Ascending aorta (tissue), 2 donors: ENCODE measurements at regions not wholly inside any gene's neighbourhood (a gene's known extent, or its start where the extent isn't known, plus 50 kb on each side); places are given as distances from the start of the nearest gene placed in this dataset.

ENCODE experiments used
- DNase-seq, 2 donors: peaks; one replicate each; pipeline ENCODE4 v3.0.0-alpha.2; 2019; ENCODE audit warnings: low spot score in 2 of 2
- H3K27ac ChIP-seq, 2 donors: fragments of 200-600 bp; sonication (generic); one replicate each; pipeline ENCODE4 v1.5.1; 2016 to 2017; ENCODE audit warnings: mild to moderate bottlenecking in 1 of 2
- H3K27me3 ChIP-seq: fragments of 200-600 bp; sonication (generic); one replicate; pipeline ENCODE4 v1.5.1; 2017
- H3K36me3 ChIP-seq, 2 donors: fragments of 200-600 bp; sonication (generic); one replicate each; pipeline ENCODE4 v1.5.1; 2016
- H3K4me1 ChIP-seq, 2 donors: fragments of 200-600 bp; sonication (generic); one replicate each; pipeline ENCODE4 v1.5.1; 2016 to 2017; ENCODE audit warnings: mild to moderate bottlenecking in 1 of 2
- H3K4me3 ChIP-seq, 2 donors: fragments of 200-600 bp; sonication (generic); one replicate each; pipeline ENCODE4 v1.5.1; 2016 to 2017; ENCODE audit warnings: mild to moderate bottlenecking in 1 of 2
- H3K9me3 ChIP-seq, 2 donors: fragments of 200-600 bp; sonication (generic); one replicate each; pipeline ENCODE4 v1.5.1; 2016
- CTCF ChIP-seq, 3 experiments: fragments of 200-600 bp in 2 of 3; fragments of 450-650 bp in 1 of 3; sonication (generic) in 2 of 3; IDR thresholded peaks; one replicate each; pipeline ENCODE4 v1.5.1; 2016 to 2019; ENCODE audit warnings: antibody characterized with exemption in 3 of 3, mild to moderate bottlenecking in 1 of 3, moderate library complexity in 1 of 3
- intact Hi-C: fragments of 100-400 bp; cut with DNase I; formaldehyde crosslinking; loops from one replicate; pipeline ENCODE4 v1.15.1; 2023

GRCh38 chr13:111502957-111503356, 182.5 kb downstream of the TEX29 start:
- Histone ChIP-seq H3K27ac (no peak overlapping the region), H3K4me1 (no peaks in the 10 kb centered on the region), H3K36me3 (no peaks in the 10 kb centered on the region), H3K4me3 (no peak overlapping the region), H3K9me3 (no peaks in the 10 kb centered on the region), H3K27me3 (no peaks in the 10 kb centered on the region)
- no peak for TF ChIP-seq CTCF (IDR thresholded peaks at IDR 0.05)
- no peak for DNase-seq
- intact Hi-C loops, result no loop called here

DNA sequence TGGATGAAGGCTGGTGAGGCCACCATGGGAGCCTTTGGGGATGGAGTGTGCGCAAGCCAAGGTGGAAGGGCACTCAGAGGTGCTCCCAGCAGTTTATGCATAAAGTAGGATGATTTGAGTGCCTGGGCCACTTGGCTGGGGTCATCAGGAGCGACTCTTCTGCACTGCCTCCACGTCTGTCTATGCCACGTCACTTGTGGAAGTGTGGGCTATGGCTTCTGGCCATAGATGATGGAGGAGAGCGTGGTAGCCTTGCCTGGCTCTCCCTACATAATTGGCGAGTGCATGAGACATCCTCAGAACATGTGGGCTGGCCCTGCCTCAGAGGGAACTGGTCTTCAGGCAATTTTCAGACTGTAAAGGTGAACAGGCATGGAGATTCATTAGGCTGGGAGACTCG, 182.9 kb downstream of the TEX29 start:
- TF ChIP-seq CTCF (IDR thresholded peaks at IDR 0.05), result no peak
- no peaks in the 10 kb centered on the region for H3K27me3 ChIP-seq
- no peak for DNase-seq

GRCh38 chr13:111503905-111504695, 183.7 kb downstream of the TEX29 start:
- Histone ChIP-seq H3K27ac (no peak overlapping the region), H3K36me3 (no peaks in the 10 kb centered on the region), H3K9me3 (no peaks in the 10 kb centered on the region), H3K4me3 (no peak overlapping the region), H3K27me3 (no peaks in the 10 kb centered on the region), H3K4me1 (no peaks in the 10 kb centered on the region)
- intact Hi-C loops, result no loop called here
- TF ChIP-seq CTCF (IDR thresholded peaks at IDR 0.05), result no peak
- no peak for DNase-seq

More for the DNA sequence above, 182.9 kb downstream of the TEX29 start:
- Histone ChIP-seq H3K9me3 (no peaks in the 10 kb centered on the region), H3K4me1 (no peaks in the 10 kb centered on the region), H3K27ac (no peak overlapping the region), H3K36me3 (no peaks in the 10 kb centered on the region), H3K4me3 (no peak overlapping the region)
- intact Hi-C loops, result no loop called here

DNA sequence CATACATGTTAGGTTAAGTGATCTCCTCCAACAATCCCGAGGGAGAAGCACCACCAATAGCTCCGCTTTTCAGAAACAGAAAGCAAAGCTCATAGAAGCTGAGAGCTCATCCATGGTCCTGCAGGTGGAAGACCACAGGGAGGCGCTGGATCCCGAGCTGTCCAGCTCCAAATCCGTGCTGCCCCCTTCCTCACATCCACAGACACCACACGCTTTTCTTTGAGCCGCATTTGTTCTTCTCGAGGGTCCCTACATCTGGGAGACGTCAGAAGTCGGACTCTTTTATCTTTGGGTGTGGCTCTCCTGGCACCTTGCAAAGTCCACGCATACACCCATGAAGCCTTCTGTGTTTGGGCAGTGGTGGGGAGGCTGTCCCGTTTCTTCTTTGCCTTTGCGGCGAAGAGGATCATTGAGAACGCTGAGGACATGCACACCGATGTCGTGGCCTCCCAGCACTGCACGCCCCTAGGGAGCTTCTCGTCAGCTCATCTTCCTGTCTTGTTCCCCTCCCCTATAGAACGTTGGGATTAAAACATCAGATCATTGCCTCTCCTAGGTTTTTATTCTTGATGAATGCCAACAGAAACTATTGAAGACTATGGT, 184.8 kb downstream of the TEX29 start:
- intact Hi-C loops, result no loop called here
- Histone ChIP-seq H3K4me3 (no peak overlapping the region), H3K27me3 (no peaks in the 10 kb centered on the region), H3K36me3 (no peaks in the 10 kb centered on the region), H3K4me1 (no peaks in the 10 kb centered on the region), H3K27ac (no peak overlapping the region), H3K9me3 (no peaks in the 10 kb centered on the region)
- no peak for TF ChIP-seq CTCF (IDR thresholded peaks at IDR 0.05)
- DNase-seq, result no peak

DNA sequence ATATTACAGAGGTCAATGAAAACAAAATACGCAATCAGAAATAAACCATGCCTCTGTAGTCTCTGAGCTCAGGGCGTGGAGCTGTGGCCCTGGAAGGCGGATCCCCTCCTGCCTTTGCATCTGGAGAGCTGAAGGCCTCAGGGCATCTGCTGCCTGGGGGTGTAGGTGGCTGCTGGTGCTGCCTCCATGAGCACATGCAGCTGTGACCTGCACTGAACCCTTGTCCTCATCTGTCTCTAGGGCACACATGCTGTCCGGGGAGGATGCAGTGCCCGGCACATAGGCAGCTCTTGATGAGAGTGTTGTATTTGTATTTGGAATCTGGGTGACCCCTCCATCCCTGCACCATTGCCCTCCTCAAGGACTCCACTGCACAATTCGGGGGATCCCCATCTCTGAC, 185.7 kb downstream of the TEX29 start:
- no peak for DNase-seq
- no peak overlapping the region for H3K4me3 ChIP-seq
- no peaks in the 10 kb centered on the region for H3K4me1 ChIP-seq
- intact Hi-C loops, result no loop called here
- H3K9me3 ChIP-seq, result no peaks in the 10 kb centered on the region
- H3K27ac ChIP-seq, result no peak overlapping the region
- H3K27me3 ChIP-seq, result no peaks in the 10 kb centered on the region
- TF ChIP-seq CTCF (IDR thresholded peaks at IDR 0.05), result no peak
- H3K36me3 ChIP-seq, result no peaks in the 10 kb centered on the region
